COLO668 (cell line): ENCODE measurements at regions not wholly inside any gene's neighbourhood (a gene's known extent, or its start where the extent isn't known, plus 50 kb on each side); places are given as distances from the start of the nearest gene placed in this dataset.

Experiments used
- DNase-seq: peaks from one replicate; lab custom pipeline; 2025; ENCODE audit not compliant: unreplicated experiment; lab: John Stamatoyannopoulos, UW

DNA sequence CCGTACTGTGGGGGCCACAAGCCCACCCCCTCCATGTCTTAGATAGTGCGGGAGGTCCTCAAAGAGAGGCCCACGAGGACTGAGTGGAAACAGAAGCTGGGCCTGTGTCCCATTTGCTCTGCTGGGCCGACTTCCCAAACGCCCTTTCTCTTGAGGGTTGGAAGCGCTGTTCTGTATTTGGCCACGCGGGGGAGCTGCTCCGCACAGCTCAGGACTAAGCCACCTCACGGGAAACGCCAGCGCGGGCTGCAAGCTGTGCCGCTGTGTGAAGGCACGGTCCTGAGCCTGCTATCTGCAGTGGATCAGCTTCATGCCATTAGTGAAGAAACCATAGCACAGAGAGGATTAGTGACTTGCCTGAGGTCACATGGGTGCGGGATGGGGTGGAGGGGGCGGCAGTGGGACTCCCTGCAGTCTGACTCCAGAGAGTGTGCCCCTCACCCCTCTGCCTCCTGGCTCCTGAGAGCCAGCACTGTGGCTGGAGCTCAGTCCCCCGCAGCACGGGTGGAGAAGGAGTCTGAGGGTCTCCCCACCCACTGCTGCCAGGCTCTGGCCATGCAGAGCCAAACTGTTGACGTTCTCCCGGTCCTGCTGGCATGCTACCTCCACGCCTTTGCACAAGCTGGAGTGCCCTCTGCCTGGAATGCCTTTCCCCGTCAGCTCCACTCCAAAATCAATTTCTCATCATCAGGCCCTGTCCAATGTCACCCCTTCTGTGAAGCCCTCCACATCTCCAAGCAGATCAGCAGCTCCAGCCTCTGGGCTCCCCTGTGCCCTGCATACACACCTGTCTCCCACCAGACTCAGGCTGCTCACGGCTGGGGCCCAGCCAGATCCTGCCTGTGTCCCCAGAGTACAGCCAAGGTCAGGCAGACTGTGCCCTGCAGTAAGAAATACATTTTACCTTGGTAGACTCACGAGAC lies 51.5 kb upstream of the LRRC32 start:
- peak; percentile 73 for DNase-seq

DNA sequence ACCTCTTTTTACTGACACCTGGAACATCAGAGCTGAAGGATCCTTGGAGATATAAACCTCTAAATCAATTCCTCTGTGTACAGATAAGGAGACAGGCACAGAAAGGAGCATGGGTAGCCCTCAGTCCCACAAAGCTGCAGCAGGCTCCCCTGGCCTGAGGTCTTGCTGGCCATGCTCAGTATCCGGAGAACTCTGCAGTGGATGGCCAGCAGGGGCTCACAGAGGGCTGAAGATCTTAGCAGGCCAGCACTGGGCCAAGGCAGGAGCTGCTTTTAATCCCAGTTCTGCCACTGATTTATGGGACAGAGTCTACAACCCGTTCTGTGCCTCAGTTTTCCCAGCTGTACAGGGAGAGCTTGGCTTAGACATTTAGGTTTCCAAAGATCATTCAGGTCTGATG lies 52.6 kb upstream of the LRRC32 start:
- DNase-seq, result no peak

DNA sequence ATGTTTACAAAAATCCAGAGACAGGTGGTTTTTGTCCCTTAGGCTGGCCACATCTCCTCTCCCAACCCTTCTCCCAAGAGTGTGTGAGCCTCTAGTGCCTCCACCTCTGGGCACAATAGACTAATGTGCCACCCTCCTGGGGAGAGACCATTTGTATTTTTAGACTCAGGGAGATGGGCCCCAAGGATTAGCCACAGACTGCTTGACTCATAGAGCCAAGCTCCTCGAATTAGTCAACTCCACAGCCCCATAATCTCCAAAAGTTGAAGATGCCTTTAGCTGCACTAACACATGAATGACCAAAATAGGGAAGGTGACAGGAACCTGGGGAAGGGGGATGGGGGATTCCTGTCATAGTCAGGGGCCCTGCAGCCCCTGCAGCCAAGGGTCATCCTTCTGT lies 53.0 kb upstream of the LRRC32 start:
- no peak for DNase-seq

DNA sequence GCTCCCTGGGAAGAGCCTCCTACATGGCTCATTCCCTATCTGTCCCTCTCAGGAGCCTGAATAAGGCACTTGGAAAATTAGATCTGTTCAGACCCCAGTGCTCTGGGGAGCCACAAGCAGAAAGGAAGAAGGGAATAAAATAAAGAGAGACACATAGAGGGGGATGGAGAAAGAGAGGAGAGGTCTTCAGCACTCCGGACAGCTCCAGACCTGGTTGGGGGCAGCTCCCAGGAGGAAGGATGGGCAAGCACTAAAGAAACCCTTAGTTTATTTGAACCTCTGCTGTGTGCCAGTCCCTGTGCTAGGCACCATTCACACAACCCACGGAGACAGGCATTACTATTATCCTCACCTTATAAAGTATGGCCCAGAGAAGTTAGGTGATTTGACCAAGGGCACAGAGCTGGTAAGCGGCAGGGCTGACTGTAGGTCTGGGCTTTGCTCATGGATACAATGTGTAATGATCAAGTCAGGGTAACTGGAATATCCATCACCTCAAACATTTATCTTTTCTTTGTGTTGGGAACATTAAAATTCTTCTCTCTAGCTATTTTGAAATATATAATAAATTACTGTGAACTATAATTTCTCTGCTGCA lies 53.7 kb upstream of the LRRC32 start:
- DNase-seq, result no peak

DNA sequence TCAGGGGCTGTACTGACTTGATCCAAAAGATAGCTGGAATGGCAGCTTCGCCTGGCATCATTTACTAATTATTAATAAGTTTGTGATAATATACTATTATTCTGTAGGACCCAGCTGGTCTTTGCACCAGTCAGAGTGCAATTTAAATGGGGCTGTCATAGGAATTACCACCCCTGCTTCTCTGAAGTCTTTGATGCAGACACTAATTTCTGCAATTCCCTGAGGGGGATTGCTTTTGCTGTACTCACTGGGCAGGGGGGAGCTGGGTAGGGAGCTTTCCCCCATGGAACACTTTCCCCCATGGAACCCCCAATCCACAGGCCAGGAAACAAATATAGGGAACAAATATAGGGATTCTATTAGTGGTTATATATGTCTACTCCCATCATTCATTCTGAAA lies 54.9 kb upstream of the TSKU start:
- DNase-seq, result no peak

DNA sequence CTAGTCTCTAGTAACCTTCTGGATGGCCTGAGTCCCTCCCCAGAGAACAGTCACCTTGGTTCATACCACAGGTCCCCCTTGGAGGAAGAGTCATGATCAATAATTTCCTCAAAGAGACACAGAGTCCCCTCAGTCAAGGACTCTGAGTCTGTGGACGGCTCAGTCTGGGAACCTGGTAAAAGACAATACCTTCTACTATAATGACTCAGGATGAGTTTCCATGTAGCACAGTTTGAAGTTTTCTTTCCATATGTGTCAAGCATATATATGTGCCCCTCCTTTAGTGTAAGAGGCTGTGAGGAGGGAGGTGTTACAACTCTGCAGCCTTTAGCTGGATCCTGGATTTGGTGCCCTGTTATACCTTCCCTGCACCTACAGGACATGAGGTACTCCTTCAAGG lies 54.4 kb upstream of the TSKU start:
- no peak for DNase-seq

DNA sequence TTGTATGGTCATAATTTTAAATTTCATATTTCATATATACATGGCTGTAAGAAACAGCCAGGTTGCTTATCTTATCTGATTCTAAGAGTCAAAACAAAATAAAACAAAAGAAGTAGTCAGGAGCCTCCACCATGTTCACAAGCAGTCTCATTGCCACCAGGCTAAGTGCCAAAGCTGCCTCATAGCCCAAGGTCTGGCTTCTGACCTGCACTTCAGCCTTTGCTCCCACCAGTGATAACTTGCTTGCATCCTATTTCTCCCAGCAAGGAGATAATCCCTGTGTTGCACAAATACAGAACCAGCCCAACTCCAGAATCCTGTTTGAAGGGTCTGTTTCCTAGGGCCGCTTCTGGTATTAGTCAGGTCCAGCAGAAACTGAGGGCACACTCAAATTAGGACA lies 53.9 kb upstream of the TSKU start:
- no peak for DNase-seq

DNA sequence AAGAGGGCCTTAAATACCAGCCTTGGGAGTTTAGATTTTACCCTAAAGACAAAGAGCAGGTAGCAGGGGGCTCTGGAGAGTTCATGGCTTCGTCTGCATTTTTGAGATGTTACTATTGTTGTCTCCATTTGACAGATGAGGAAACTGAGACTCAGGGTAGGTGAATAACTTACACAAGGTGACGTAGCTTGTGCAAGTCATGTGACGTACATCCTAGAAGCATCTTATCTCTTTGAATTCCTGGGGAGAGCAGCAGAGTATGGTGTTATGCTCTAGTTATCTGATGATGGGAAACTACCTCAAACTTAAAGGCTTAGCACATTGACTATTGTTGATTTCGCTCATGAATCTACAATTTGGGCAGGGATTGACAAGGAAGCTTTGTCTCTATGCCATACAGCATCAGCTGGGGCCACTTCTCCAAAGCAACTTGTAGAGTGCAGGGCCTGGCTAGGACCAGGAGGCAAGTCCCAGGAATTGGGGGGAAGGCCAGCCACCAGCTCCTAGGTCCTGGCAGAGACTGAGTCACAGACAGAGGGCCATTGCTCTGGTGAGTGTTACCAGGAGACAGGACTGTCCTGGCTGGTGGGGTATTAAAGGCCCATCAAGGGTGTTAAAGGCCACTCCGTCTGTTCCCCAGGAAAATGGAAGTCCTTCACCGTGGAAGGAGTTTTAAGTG lies 52.1 kb upstream of the TSKU start:
- DNase-seq, result no peak

DNA sequence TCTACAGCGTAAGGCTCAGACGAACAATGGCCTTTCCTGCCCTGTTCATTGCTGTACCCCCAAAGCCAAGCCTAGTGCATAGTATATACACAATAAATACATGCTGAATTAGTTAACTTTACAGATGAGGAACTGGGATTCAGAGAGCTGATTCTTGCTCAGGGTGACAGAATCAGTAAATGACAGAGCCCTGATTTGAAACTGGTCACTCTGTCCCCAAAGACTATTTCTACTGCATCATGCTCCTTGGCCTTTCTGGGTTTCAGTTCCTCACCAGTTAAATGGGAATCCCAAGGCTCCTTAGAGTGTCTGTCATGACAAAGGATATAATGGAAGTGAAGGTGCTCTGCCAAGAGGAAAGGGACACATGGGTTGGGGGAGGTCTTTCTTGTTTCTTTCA lies 50.5 kb upstream of the TSKU start:
- no peak for DNase-seq
